ENCODE measurements at regions not wholly inside any gene's neighbourhood (a gene's known extent, or its start where the extent isn't known, plus 50 kb on each side); places are given as distances from the start of the nearest gene placed in this dataset.

DNA sequence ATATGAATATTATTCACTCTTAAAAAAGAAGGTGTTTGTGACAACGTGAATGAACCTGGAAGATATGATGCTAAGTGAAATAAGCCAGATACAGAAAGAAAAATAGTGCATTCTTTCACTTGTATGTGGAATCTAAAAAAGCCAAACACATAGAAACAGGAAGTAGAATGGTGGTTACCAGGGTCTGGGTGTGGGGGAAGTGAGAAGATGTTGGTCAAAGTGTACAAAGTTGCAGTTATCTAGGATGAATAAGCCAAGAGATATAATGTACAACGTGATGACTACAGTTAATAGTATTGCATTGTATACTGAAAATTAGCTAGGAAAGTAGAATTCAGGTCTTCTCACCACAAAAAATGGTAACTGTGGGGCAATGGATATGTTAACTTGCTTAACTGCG, 151.1 kb upstream of the HCRTR2 start:
- TF ChIP-seq, protein P1, sequence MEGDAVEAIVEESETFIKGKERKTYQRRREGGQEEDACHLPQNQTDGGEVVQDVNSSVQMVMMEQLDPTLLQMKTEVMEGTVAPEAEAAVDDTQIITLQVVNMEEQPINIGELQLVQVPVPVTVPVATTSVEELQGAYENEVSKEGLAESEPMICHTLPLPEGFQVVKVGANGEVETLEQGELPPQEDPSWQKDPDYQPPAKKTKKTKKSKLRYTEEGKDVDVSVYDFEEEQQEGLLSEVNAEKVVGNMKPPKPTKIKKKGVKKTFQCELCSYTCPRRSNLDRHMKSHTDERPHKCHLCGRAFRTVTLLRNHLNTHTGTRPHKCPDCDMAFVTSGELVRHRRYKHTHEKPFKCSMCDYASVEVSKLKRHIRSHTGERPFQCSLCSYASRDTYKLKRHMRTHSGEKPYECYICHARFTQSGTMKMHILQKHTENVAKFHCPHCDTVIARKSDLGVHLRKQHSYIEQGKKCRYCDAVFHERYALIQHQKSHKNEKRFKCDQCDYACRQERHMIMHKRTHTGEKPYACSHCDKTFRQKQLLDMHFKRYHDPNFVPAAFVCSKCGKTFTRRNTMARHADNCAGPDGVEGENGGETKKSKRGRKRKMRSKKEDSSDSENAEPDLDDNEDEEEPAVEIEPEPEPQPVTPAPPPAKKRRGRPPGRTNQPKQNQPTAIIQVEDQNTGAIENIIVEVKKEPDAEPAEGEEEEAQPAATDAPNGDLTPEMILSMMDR (IDR thresholded peaks at IDR 0.05), result no peak
- TF ChIP-seq, protein P2, sequence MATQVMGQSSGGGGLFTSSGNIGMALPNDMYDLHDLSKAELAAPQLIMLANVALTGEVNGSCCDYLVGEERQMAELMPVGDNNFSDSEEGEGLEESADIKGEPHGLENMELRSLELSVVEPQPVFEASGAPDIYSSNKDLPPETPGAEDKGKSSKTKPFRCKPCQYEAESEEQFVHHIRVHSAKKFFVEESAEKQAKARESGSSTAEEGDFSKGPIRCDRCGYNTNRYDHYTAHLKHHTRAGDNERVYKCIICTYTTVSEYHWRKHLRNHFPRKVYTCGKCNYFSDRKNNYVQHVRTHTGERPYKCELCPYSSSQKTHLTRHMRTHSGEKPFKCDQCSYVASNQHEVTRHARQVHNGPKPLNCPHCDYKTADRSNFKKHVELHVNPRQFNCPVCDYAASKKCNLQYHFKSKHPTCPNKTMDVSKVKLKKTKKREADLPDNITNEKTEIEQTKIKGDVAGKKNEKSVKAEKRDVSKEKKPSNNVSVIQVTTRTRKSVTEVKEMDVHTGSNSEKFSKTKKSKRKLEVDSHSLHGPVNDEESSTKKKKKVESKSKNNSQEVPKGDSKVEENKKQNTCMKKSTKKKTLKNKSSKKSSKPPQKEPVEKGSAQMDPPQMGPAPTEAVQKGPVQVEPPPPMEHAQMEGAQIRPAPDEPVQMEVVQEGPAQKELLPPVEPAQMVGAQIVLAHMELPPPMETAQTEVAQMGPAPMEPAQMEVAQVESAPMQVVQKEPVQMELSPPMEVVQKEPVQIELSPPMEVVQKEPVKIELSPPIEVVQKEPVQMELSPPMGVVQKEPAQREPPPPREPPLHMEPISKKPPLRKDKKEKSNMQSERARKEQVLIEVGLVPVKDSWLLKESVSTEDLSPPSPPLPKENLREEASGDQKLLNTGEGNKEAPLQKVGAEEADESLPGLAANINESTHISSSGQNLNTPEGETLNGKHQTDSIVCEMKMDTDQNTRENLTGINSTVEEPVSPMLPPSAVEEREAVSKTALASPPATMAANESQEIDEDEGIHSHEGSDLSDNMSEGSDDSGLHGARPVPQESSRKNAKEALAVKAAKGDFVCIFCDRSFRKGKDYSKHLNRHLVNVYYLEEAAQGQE (IDR thresholded peaks at IDR 0.05; ENCODE audit: insufficient read depth in 1 of 2, low read depth in 2 of 2, low read length in 1 of 2), result no peak
- TF ChIP-seq TCF7L2 (IDR thresholded peaks at IDR 0.05; ENCODE audit: low read depth, low read length) (no peak), POLR2AphosphoS5 (IDR thresholded peaks at IDR 0.05; ENCODE audit: low read depth, low read length) (no peak)

Data from Panc1 (cell line).